22Rv1 (cell line): ENCODE measurements at regions not wholly inside any gene's neighbourhood (a gene's known extent, or its start where the extent isn't known, plus 50 kb on each side); places are given as distances from the start of the nearest gene placed in this dataset.

ENCODE experiments used
- CTCF ChIP-seq: fragments of 450-650 bp; IDR thresholded peaks from 2 replicates; pipeline ENCODE4 v1.5.1; 2017; ENCODE audit warnings: mild to moderate bottlenecking
- ZFX ChIP-seq: fragments of 450-650 bp; IDR thresholded peaks from 2 replicates; pipeline ENCODE4 v1.6.1; 2017; ENCODE audit warnings: antibody characterized with exemption, borderline replicate concordance

GRCh38 chr12:68441167-68441566 lies 109.0 kb upstream of the MDM1 start:
- TF ChIP-seq CTCF: no peak
- TF ChIP-seq ZFX: no peak
